Uterus (tissue), 3 donors: ENCODE measurements at regions not wholly inside any gene's neighbourhood (a gene's known extent, or its start where the extent isn't known, plus 50 kb on each side); places are given as distances from the start of the nearest gene placed in this dataset.

ENCODE experiments used
- DNase-seq, 2 donors: peaks; one replicate each; pipeline ENCODE4 v3.0.0-alpha.2; 2019 to 2020
- H3K27ac ChIP-seq, 2 donors: fragments of 200-600 bp; sonication (generic); 1 replicate in 1 of 2; 2 replicates in 1 of 2; pipeline ENCODE4 v1.5.1; 2016 to 2018
- H3K27me3 ChIP-seq, 2 donors: fragments of 200-600 bp; sonication (generic); one replicate each; pipeline ENCODE4 v1.5.1; 2018 to 2019; ENCODE audit warnings: control low read depth in 1 of 2
- H3K36me3 ChIP-seq, 2 donors: fragments of 200-600 bp; sonication (generic); one replicate each; pipeline ENCODE4 v1.5.1; 2019; ENCODE audit warnings: control low read depth in 1 of 2
- H3K4me1 ChIP-seq, 2 donors: fragments of 200-600 bp; sonication (generic); one replicate each; pipeline ENCODE4 v1.5.1; 2018 to 2019; ENCODE audit warnings: control low read depth in 1 of 2
- H3K4me3 ChIP-seq, 2 donors: fragments of 200-600 bp; sonication (generic); 1 replicate in 1 of 2; 2 replicates in 1 of 2; pipeline ENCODE4 v1.5.1; 2018 to 2019; ENCODE audit warnings: mild to moderate bottlenecking in 1 of 2
- H3K9me3 ChIP-seq, 2 donors: fragments of 200-600 bp; sonication (generic); one replicate each; pipeline ENCODE4 v1.5.1; 2019; ENCODE audit warnings: control low read depth in 1 of 2
- CTCF ChIP-seq, 4 experiments: fragments of 200-600 bp in 2 of 4; fragments of 450-650 bp in 2 of 4; sonication (generic) in 2 of 4; IDR thresholded peaks; one replicate each; pipeline ENCODE4 v1.5.1; 2016 to 2019; ENCODE audit warnings: antibody characterized with exemption in 4 of 4, mild to moderate bottlenecking in 2 of 4, moderate library complexity in 1 of 4
- POLR2A ChIP-seq, 2 donors: fragments of 450-650 bp; IDR thresholded peaks; one replicate each; pipeline ENCODE4 v1.6.1; 2016; ENCODE audit warnings: antibody characterized with exemption in 2 of 2, mild to moderate bottlenecking in 1 of 2, moderate library complexity in 1 of 2
- intact Hi-C: fragments of 100-400 bp; cut with DNase I; formaldehyde crosslinking; loops from one replicate; pipeline ENCODE4 v1.15.1; 2023; ENCODE audit warnings: low total_unique reads
- donor health status: DM: yes; HTN: yes; CAD: no.

GRCh38 chr6:101120747-101121146, 239.6 kb upstream of the ASCC3 start:
- Histone ChIP-seq H3K4me1 (no peaks in the 10 kb centered on the region), H3K4me3 (no peak overlapping the region), H3K9me3 (no peaks in the 10 kb centered on the region), H3K27me3 (no peaks in the 10 kb centered on the region), H3K27ac (no peak overlapping the region), H3K36me3 (no peaks in the 10 kb centered on the region)
- no peak for DNase-seq
- intact Hi-C loops = no loop called here
- TF ChIP-seq POLR2A (IDR thresholded peaks at IDR 0.05) = no peak
- no peak for TF ChIP-seq CTCF (IDR thresholded peaks at IDR 0.05)

- no peak for DNase-seq
- intact Hi-C loops = no loop called here
- TF ChIP-seq CTCF (IDR thresholded peaks at IDR 0.05) (no peak), POLR2A (IDR thresholded peaks at IDR 0.05) (no peak)
- H3K27me3 ChIP-seq = no peaks in the 10 kb centered on the region
- H3K9me3 ChIP-seq = no peaks in the 10 kb centered on the region
- H3K4me3 ChIP-seq = no peak overlapping the region
- H3K4me1 ChIP-seq = no peaks in the 10 kb centered on the region
- H3K36me3 ChIP-seq = no peaks in the 10 kb centered on the region
- H3K27ac ChIP-seq = no peak overlapping the region
Measured at GRCh38 chr6:101125380-101125971, 244.3 kb upstream of the ASCC3 start.

- Histone ChIP-seq H3K9me3 (no peaks in the 10 kb centered on the region), H3K4me1 (no peaks in the 10 kb centered on the region), H3K36me3 (no peaks in the 10 kb centered on the region), H3K27ac (no peak overlapping the region), H3K4me3 (no peak overlapping the region), H3K27me3 (no peaks in the 10 kb centered on the region)
- no peak for TF ChIP-seq POLR2A (IDR thresholded peaks at IDR 0.05)
- no peak for TF ChIP-seq CTCF (IDR thresholded peaks at IDR 0.05)
- intact Hi-C loops = no loop called here
- DNase-seq = no peak
Measured at GRCh38 chr6:101126501-101126900, 245.4 kb upstream of the ASCC3 start.

- Histone ChIP-seq H3K9me3 (no peaks in the 10 kb centered on the region), H3K36me3 (no peaks in the 10 kb centered on the region)
- DNase-seq = no peak
Measured at GRCh38 chr6:101129851-101130250, 248.7 kb upstream of the ASCC3 start.

GRCh38 chr6:101146389-101146788, 247.1 kb upstream of the GRIK2 start:
- H3K9me3 ChIP-seq = no peaks in the 10 kb centered on the region
- no peak overlapping the region for H3K4me3 ChIP-seq

More at GRCh38 chr6:101129851-101130250, 248.7 kb upstream of the ASCC3 start:
- H3K4me3 ChIP-seq = no peak overlapping the region
- H3K27me3 ChIP-seq = no peaks in the 10 kb centered on the region
- no peak overlapping the region for H3K27ac ChIP-seq
- TF ChIP-seq POLR2A (IDR thresholded peaks at IDR 0.05) = no peak
- TF ChIP-seq CTCF (IDR thresholded peaks at IDR 0.05) = no peak
- H3K4me1 ChIP-seq = no peaks in the 10 kb centered on the region
- intact Hi-C loops = no loop called here

More at GRCh38 chr6:101146389-101146788, 247.1 kb upstream of the GRIK2 start:
- Histone ChIP-seq H3K36me3 (no peaks in the 10 kb centered on the region), H3K4me1 (no peaks in the 10 kb centered on the region), H3K27me3 (no peaks in the 10 kb centered on the region), H3K27ac (no peak overlapping the region)
- intact Hi-C loops = no loop called here
- no peak for TF ChIP-seq CTCF (IDR thresholded peaks at IDR 0.05)
- TF ChIP-seq POLR2A (IDR thresholded peaks at IDR 0.05) = no peak
- no peak for DNase-seq
